ENCODE measurements at regions not wholly inside any gene's neighbourhood (a gene's known extent, or its start where the extent isn't known, plus 50 kb on each side); places are given as distances from the start of the nearest gene placed in this dataset.
A peak's percentile ranks its signal among the peaks of the same experiment; 100 is the strongest.

DNA sequence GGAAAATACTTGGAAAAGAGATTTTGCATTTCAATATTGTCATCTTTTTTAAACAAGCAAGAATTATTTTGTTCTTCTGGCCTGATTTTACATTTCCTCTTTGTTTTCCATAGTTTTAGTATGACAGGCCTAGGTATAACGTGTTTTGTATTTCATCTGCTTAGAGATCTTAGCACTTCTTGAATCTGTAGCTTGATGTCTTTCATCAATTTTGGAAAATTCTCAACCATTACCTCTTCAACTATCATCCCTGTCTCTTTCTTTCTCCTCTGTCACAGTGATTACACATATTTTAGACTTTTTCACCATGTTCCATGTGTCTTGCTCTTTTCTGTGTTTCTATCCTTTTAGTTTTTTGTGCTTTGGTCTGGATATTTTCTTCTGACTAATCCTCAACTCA is 67.2 kb upstream of the PHACTR1 start:
- H3K9me3 ChIP-seq (ENCODE audit: control insufficient read depth, insufficient read depth, low read depth, low read length): no peaks in the 10 kb centered on the region
- no peaks in the 10 kb centered on the region for H3K36me3 ChIP-seq (ENCODE audit: control insufficient read depth, insufficient read depth, low read length)
- H2AFZ ChIP-seq (ENCODE audit: low read length): no peak overlapping the region
- no peak overlapping the region for H3K9ac ChIP-seq (ENCODE audit: insufficient read depth, low read length)
- H3K79me2 ChIP-seq (ENCODE audit: control insufficient read depth, insufficient read depth, low read length): no peaks in the 10 kb centered on the region
- no peak overlapping the region for H3K27ac ChIP-seq (ENCODE audit: insufficient read depth, low read length)
- no peak overlapping the region for H3K4me2 ChIP-seq (ENCODE audit: extremely low read depth, insufficient read depth, low read length)
- no peak for DNase-seq (ENCODE audit: low read depth in 2 of 2)
- H4K20me1 ChIP-seq (ENCODE audit: control insufficient read depth, extremely low read depth, insufficient read depth, low read length): no peaks in the 10 kb centered on the region
- no peak overlapping the region for H3K4me3 ChIP-seq (replicated peaks in 1 of 4; ENCODE audit: control extremely low read depth in 1 of 4, insufficient read depth in 1 of 4, low read depth in 3 of 4, low read length in 4 of 4)
- H3K27me3 ChIP-seq (ENCODE audit: control insufficient read depth, insufficient read depth, low read length): no peaks in the 10 kb centered on the region
- TF ChIP-seq, protein P1, sequence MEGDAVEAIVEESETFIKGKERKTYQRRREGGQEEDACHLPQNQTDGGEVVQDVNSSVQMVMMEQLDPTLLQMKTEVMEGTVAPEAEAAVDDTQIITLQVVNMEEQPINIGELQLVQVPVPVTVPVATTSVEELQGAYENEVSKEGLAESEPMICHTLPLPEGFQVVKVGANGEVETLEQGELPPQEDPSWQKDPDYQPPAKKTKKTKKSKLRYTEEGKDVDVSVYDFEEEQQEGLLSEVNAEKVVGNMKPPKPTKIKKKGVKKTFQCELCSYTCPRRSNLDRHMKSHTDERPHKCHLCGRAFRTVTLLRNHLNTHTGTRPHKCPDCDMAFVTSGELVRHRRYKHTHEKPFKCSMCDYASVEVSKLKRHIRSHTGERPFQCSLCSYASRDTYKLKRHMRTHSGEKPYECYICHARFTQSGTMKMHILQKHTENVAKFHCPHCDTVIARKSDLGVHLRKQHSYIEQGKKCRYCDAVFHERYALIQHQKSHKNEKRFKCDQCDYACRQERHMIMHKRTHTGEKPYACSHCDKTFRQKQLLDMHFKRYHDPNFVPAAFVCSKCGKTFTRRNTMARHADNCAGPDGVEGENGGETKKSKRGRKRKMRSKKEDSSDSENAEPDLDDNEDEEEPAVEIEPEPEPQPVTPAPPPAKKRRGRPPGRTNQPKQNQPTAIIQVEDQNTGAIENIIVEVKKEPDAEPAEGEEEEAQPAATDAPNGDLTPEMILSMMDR (conservative IDR thresholded peaks at IDR 0.05 in 1 of 2, IDR thresholded peaks at IDR 0.05 in 1 of 2; ENCODE audit: low read depth in 1 of 2, low read length in 2 of 2): no peak
- no peak for TF ChIP-seq EZH2 (IDR thresholded peaks at IDR 0.05; ENCODE audit: low read length, missing control alignments)
- H3K4me1 ChIP-seq (ENCODE audit: control insufficient read depth, extremely low read depth, insufficient read depth, low read length): no peaks in the 10 kb centered on the region

DNA sequence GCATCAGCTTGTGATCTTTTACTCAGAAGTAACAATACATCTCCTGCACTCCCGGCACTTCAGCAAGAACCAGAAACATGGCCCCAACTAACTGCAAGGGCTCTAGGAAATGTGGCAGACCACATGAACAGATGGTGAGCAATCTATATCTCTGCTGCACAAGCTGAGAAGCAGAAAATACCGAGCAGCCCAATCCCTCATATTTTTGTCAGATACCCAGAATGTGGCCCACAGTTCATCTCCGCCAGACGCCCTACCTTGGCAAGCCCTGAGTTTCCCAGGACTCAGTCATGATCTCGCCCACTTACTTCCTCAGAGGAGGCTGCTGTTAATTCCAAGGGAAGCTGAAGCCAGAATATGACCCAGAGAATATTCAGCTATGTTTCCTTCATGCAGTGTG is 63.1 kb upstream of the PHACTR1 start:
- Histone ChIP-seq H3K27ac (ENCODE audit: insufficient read depth, low read length) (no peak overlapping the region), H3K9ac (ENCODE audit: insufficient read depth, low read length) (no peak overlapping the region), H2AFZ (ENCODE audit: low read length) (no peak overlapping the region), H3K4me3 (replicated peaks in 1 of 4; ENCODE audit: control extremely low read depth in 1 of 4, insufficient read depth in 1 of 4, low read depth in 3 of 4, low read length in 4 of 4) (no peak overlapping the region), H3K4me1 (ENCODE audit: control insufficient read depth, extremely low read depth, insufficient read depth, low read length) (no peaks in the 10 kb centered on the region), H3K4me2 (ENCODE audit: extremely low read depth, insufficient read depth, low read length) (no peak overlapping the region), H3K9me3 (ENCODE audit: control insufficient read depth, insufficient read depth, low read depth, low read length) (no peaks in the 10 kb centered on the region), H4K20me1 (ENCODE audit: control insufficient read depth, extremely low read depth, insufficient read depth, low read length) (no peaks in the 10 kb centered on the region), H3K27me3 (ENCODE audit: control insufficient read depth, insufficient read depth, low read length) (no peaks in the 10 kb centered on the region), H3K79me2 (ENCODE audit: control insufficient read depth, insufficient read depth, low read length) (no peaks in the 10 kb centered on the region), H3K36me3 (ENCODE audit: control insufficient read depth, insufficient read depth, low read length) (no peaks in the 10 kb centered on the region)
- DNase-seq (ENCODE audit: low read depth in 2 of 2): peak in 1 of 2 donors; percentile 58
- TF ChIP-seq, protein P1 (conservative IDR thresholded peaks at IDR 0.05 in 1 of 2, IDR thresholded peaks at IDR 0.05 in 1 of 2; ENCODE audit: low read depth in 1 of 2, low read length in 2 of 2): no peak
- no peak for TF ChIP-seq EZH2 (IDR thresholded peaks at IDR 0.05; ENCODE audit: low read length, missing control alignments)

DNA sequence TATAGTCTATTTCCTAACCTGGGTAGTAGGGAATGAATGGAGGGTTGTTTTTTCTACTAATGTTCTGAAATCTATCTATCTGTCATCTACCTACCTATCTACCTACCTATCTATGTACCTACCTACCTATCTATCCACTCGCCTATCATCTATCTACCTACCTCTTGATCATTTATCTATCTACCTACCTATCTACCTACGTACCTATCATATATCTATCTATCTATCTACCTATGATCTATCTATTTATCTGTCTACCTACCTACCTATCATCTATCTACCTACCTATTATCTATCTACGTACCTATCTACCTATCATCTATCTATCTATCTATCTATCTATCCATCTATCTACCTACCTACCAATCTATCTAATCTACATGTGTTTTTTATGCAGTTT is 62.5 kb upstream of the PHACTR1 start:
- H3K27me3 ChIP-seq (ENCODE audit: control insufficient read depth, insufficient read depth, low read length): no peaks in the 10 kb centered on the region
- no peaks in the 10 kb centered on the region for H3K36me3 ChIP-seq (ENCODE audit: control insufficient read depth, insufficient read depth, low read length)
- no peak overlapping the region for H2AFZ ChIP-seq (ENCODE audit: low read length)
- no peak overlapping the region for H3K9ac ChIP-seq (ENCODE audit: insufficient read depth, low read length)
- no peak overlapping the region for H3K27ac ChIP-seq (ENCODE audit: insufficient read depth, low read length)
- DNase-seq (ENCODE audit: low read depth in 2 of 2): no peak
- H3K9me3 ChIP-seq (ENCODE audit: control insufficient read depth, insufficient read depth, low read depth, low read length): no peaks in the 10 kb centered on the region
- no peaks in the 10 kb centered on the region for H3K4me1 ChIP-seq (ENCODE audit: control insufficient read depth, extremely low read depth, insufficient read depth, low read length)
- no peak overlapping the region for H3K4me2 ChIP-seq (ENCODE audit: extremely low read depth, insufficient read depth, low read length)
- no peaks in the 10 kb centered on the region for H3K79me2 ChIP-seq (ENCODE audit: control insufficient read depth, insufficient read depth, low read length)
- TF ChIP-seq EZH2 (IDR thresholded peaks at IDR 0.05; ENCODE audit: low read length, missing control alignments): no peak
- TF ChIP-seq, protein P1 (conservative IDR thresholded peaks at IDR 0.05 in 1 of 2, IDR thresholded peaks at IDR 0.05 in 1 of 2; ENCODE audit: low read depth in 1 of 2, low read length in 2 of 2): no peak
- no peak overlapping the region for H3K4me3 ChIP-seq (replicated peaks in 1 of 4; ENCODE audit: control extremely low read depth in 1 of 4, insufficient read depth in 1 of 4, low read depth in 3 of 4, low read length in 4 of 4)
- no peaks in the 10 kb centered on the region for H4K20me1 ChIP-seq (ENCODE audit: control insufficient read depth, extremely low read depth, insufficient read depth, low read length)

Data from fibroblast of lung (primary cell).